Sciatic nerve (tissue), 2 donors: ENCODE measurements at regions not wholly inside any gene's neighbourhood (a gene's known extent, or its start where the extent isn't known, plus 50 kb on each side); places are given as distances from the start of the nearest gene placed in this dataset.

ENCODE experiments used
- ATAC-seq: fragments of 200-7000 bp; cut with Tn5 transposase; one replicate; pipeline ENCODE4 v1.9.1; 2020; ENCODE audit warnings: mild to moderate bottlenecking, moderate library complexity
- DNase-seq: peaks from one replicate; pipeline ENCODE4 v3.0.0-alpha.2; 2020; ENCODE audit warnings: low spot score
- intact Hi-C: fragments of 100-400 bp; cut with DNase I; formaldehyde crosslinking; loops from one replicate; pipeline ENCODE4 v1.14.2; 2022
- donor health status: DM: no; HTN: no; CAD: no.
- donor health status: DM: no; HTN: no; CAD: no.

DNA sequence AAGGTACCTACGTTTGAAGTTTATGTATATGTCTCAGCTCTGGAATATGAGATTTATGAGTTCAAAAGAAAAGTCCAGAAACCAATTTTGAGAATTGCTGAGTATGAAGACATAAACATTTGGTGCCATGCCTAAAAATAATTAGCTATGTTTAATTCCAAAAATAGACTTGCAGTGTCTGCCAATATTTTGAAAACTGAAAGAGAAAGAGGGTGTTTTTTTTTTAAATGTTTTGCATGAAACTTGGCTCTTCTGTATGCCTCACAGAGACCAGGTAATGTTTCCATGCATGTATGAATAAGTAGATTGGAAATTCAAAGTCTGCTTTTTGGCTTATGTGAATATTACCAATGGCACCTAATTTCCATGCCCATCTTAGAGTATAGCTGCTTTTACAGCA is 634.4 kb upstream of the C9orf72 start:
- ATAC-seq (no peak), DNase-seq (no peak)
- intact Hi-C loops, result no loop called here

DNA sequence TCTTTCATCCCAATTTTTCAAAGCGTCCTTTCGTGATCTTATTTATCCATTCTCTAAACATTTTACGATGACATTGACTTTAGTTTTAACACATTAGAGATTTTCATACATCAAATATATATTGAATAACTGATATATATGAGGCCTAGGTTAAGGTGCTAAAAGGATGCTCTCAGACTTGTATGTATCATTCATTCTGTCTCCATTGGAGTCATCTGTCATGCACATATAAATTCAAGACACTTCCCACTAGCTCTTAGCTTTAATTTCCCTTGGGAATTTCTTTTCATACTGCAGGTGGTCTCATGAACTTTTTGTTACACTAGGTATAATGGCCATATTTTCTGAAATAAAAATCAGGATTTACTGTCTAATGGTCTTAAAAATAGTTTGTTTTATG is 635.8 kb upstream of the C9orf72 start:
- intact Hi-C loops, result no loop called here
- DNase-seq (no peak), ATAC-seq (no peak)

DNA sequence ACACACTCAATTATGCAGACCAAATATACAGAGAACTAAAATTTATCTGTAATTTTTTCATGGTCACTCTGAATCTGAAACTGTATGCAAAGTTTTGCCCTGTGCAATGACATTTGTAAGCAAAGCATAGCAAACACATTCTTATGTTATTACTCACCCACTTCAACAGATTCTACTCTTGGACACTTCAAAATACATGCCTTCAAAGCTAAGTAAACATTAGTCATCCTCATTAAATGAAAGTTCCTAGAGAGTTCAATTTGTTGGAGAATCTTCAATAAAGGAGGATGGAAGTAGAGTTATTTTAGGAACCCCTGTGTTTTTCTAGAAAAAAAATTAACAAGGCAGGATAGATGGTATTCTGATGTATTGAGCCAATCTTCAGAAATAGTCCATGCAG is 639.7 kb upstream of the C9orf72 start:
- DNase-seq (no peak), ATAC-seq (no peak)
- intact Hi-C loops, result no loop called here

DNA sequence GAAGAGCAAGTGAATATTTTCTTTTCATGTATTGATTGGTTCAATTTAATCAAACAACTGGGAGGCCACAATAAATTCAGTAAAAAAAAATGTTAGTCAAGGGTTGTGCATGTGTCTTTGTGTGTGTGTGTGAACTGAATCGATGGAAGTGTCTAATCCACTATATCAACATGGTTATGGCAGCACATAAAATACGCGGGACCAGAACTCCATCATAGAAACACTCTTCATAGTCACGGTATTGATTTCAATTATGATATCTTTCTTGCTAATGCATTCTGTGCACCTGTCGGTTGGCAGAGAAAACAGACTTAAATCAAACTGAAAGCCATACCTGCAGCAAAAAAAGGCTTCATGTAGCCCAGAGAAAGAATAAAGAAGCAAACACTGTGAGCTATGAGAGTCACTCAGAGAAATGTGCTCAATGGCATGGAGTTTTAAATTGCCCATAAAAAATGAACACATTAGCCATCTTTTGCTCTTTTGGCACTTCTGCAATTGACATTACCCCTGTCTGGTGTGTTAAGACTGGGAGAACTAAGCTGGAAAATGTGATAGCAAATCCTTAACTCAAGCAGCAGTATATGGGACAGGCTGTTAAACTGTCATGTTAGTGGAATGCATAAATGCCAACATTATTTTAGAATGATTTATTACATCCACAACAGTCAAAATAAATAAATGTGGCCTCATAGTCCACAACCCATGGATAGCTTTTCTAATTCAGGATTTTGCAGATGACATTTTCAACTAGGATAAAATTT is 642.4 kb upstream of the C9orf72 start:
- intact Hi-C loops, result no loop called here
- no peak for DNase-seq
- ATAC-seq, result no peak

DNA sequence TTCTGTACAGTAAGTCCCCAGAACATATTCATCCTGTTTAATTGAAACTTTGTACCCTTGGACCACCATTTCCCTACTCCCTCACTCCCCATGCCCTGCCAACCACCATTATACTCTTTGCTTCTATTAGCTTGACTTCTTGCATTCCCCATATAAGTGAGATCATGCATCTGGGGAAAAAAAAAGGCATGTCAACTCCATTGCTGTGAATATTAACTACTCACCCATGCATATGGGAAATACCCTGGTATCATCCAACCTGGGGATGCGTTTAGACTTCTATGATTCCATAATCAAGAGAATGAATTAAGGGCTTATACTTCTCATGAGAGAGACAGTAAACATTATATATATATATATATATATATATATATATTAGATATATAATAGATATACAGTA is 659.4 kb upstream of the C9orf72 start:
- no peak for DNase-seq
- intact Hi-C loops, result no loop called here

DNA sequence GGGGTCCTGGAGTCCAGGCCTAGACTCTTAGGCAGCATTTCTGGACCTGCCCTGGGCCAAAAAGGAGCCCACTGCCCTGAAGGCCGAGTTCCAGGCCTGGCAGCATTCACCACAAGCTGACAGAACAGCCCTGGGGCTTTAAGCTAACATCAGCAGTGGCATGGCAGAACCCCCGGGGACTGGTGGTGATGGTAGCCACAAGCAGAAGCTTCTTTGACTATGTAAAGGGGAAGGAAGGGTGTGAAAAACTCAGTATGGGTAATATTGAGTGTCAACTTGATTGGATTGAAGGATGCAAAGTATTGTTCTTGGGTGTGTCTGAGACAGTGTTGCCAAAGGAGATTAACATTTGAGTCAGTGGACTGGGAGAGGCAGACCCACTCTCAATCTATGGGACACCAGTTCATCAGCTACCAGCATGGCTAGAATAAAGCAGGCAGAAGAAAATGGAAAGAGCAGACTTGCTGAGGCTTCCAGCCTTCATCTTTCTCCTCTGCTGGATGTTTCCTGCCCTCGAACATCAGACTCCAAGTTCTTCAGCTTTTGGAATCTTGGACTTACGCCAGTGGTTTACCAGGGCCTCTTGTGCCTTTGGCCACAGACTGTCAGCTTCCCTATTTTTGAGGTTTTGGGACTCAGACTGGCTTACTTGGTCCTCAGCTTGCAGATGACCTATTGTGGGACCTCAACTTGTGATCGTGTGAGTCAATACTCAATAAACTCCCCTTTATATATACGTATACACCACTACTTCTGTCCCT is 661.0 kb upstream of the C9orf72 start:
- intact Hi-C loops, result no loop called here
- no peak for DNase-seq
- no peak for ATAC-seq

More for the DNA sequence above, 659.4 kb upstream of the C9orf72 start:
- ATAC-seq, result no peak

DNA sequence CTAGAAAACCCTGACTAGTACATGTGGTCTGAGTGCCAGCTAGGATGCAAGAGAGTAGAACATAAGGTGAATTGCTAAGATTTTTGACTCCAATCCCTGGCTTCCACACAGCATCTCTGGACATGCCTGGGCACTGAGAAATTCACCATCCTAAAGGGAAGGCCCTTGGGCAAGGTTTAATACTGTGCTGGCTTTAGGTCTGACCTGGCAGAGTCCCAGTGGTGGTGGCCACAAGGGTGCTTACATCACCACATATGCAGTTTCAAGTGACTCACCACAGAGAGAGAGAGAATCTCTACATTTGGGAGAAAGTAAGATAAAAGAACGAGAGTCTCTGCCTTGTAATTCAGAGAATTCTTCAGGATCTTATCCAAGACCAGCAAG is 661.6 kb upstream of the C9orf72 start:
- ATAC-seq, result no peak
- DNase-seq, result no peak
- intact Hi-C loops, result no loop called here

DNA sequence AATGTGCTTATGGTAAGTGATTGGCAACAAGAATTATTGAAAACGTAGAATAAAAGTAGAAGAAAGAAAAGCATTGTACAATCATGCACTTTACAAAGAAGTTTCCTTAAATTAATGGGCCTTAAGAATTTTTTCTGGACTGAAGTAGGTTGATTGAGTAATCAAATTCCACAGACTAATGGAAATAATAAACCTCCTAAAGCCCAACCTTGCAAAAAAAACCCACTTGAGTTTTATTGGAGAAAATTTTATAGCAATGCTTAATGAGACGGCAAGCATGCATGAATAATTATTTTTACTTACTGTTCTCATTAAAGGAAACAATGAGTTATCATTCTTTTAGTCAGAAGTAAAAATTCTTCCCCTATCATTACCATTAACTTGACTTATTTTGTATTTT is 676.1 kb upstream of the C9orf72 start:
- intact Hi-C loops, result no loop called here
- DNase-seq, result no peak
- no peak for ATAC-seq

DNA sequence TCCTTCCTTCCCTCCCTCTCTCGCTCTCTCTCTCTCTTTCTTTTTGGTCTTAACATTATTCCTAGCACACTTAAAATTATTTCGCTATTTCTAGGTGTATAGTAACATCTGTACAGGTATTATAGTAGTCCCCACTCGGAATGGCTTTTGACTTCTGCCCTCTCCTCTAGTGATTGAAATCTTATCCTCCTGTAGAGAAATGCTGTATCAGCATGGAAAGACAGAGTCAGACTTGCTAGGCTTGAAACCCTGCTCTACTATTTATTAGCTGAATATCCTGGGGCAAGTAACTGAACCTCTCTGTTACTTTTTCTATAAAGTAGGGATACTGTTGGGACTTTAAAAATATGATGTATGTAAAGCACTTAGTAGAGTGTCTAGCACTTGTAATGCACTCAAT is 681.9 kb upstream of the C9orf72 start:
- intact Hi-C loops, result no loop called here
- DNase-seq (no peak), ATAC-seq (no peak)

DNA sequence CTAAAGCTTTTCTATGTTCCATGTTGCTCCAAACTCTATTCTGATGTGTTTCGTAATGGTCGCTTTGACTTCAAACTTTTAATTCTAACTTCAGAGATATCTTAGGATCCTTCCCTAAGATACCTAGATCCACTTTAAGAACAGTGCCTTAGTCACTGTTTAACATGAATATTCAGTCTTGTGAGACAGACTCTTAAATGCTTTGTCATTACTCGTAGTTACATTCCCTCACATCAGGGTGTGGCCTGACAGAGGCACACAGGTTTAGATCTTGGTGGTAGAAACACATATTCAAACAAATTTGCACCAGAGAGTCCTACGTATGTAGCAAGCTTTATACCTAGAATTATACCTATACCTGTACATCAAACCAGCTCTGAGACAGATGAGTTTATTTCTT is 687.0 kb upstream of the C9orf72 start:
- ATAC-seq, result no peak
- DNase-seq, result no peak
- intact Hi-C loops, result loop anchor here (5.0 kb wide), 1 partner anchor 1603 kb away; no protein-coding TSS in a partner anchor

DNA sequence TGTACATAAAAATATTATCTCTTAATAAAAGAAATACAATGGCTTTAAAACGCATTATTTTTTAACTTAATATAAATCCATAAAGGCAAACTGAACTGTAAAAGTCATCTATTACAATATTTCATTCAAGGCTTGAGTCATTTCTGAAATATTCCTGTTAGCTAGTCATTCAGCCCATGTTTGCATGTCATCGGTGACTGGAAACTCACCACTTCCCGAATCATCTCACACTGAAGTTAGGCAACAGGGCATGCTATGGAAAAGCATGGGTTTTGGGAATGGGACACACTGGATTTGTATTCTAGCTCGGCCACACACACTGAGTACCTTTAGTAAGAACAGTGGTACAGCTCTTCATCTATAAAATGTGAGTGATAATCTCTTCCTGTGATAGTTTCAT is 691.1 kb upstream of the C9orf72 start:
- no peak for DNase-seq
- intact Hi-C loops, result loop anchor here (5.0 kb wide), 1 partner anchor 1607 kb away; no protein-coding TSS in a partner anchor
- ATAC-seq, result no peak

DNA sequence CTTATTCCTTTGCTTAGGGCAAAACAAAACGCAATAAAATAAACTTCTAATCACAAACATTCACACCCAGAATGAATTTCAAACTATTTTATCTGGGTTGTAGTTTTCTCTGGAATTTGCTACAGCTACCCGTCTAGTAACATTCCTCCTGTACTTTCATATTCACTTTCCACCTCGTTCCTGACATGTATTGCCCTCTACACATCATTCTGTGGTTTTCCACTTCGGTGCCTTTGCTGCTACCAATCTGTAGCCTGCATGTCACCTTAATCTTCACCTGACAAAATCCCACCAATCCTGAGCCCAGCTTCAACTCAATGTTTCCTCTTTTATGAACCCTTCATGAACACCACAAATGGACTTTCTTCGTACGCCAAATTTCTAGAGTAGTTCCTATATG is 694.1 kb upstream of the C9orf72 start:
- intact Hi-C loops, result no loop called here
- DNase-seq (no peak), ATAC-seq (no peak)

DNA sequence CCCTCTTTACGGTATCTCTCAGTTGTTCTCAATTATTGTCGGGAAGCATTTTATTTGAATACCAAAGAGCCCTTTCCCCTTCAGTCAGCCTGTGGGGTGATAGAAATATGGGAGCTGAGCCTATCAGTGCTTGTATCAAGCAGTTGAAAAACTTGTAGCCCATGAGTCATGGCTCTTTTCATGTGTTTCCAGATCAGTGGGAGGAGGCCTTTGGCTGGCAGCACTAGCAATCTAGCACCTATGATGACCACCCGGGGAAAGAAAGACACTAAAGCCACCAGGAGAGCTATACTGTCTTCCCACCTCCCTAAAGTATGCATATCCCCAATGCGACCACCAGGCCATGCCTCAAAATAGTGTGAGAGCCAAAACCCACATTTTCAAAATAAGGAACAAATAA is 696.9 kb upstream of the C9orf72 start:
- DNase-seq (no peak), ATAC-seq (no peak)

DNA sequence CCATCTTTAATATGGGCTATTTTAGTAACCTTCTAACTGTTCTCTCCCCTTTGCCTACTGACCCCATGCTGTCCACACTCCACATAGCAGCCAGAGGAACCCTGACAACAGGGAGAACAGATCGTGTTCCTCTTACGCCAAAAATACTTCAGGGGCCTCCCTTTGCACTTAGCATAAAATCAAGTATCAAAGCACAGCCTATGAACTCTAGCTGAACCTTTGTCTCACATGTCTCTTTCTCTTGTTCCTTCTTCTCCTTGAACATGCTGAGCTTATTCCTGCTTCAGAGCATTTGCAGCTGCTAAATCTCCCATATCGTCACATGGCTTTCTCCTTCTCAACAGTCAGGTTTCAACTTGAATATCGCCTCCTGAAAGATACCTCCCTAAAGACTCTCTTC is 698.8 kb upstream of the C9orf72 start:
- intact Hi-C loops, result no loop called here
- no peak for ATAC-seq
- no peak for DNase-seq

More for the DNA sequence above, 696.9 kb upstream of the C9orf72 start:
- intact Hi-C loops, result no loop called here

DNA sequence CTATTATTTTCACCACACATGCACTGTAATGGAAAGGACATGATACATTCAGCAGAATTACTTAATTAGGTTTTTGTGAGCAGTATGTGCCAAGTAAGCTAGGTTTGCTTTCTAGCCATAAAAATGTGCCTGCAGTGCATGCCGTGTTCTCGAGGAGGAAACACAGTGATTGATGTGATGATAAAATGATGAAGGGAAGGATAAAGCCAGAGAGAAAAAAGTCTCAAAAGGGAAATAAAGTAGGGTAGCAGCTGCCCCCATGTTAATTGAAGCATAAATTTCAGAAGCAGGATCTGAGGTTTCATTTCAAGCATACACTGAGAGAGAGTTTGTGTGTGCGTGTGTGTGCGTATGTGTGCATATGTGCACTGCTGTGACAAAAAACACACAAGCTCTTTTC is 714.2 kb upstream of the C9orf72 start:
- ATAC-seq, result no peak
- intact Hi-C loops, result no loop called here
- DNase-seq, result no peak

DNA sequence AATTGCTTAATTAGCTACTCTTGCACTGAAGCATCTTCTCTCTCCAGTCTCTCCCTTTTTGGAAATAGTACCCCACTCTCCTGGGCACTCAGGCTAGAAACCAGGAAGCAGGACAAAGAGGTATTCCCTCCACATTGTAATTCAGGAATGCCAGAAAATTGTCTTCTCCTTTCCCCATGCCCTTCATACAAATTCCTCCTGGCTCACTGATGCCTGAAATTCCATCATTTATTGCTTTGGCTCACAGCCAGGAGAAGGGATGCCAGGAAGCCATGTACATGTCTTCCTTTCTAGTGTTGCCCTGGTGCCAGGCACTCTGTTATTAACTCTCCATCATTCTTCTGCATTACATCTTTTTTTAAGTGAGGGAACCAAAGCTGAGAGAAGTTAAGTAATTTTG is 716.5 kb upstream of the C9orf72 start:
- no peak for ATAC-seq

DNA sequence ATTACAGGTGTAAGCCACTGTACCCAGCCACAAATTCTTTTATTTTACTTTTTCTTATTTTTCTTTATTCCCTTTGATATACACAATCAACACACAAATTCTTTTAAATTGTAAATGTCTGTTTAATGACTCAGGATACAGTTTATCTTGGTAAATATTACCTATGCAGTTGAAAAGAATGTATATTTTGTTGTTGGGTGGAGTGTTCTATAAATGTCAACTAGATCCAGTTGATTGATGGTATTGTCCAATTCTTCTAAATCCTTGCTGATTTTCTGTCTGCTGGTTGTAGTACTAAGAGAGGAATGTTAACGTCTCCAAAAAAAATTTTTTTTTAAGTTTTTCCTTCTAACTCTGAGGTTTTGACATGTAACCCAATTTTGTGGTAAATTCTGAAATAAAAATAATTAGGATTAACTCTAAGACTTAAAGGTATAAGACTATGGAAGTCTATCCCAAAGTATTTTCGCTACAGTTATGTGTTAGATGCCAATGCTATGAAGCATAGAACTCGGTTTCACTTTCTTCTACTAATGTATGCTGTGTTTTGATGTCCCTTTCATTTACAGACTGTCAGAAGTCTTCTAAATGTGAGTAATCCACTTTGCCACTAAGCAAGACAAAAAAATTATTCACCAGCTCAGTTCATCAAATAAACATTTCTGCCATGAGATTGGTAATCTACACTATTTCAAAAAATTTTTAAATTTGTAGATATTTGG is 720.2 kb upstream of the C9orf72 start:
- ATAC-seq (no peak), DNase-seq (no peak)
- intact Hi-C loops, result no loop called here

More for the DNA sequence above, 716.5 kb upstream of the C9orf72 start:
- no peak for DNase-seq
- intact Hi-C loops, result no loop called here

DNA sequence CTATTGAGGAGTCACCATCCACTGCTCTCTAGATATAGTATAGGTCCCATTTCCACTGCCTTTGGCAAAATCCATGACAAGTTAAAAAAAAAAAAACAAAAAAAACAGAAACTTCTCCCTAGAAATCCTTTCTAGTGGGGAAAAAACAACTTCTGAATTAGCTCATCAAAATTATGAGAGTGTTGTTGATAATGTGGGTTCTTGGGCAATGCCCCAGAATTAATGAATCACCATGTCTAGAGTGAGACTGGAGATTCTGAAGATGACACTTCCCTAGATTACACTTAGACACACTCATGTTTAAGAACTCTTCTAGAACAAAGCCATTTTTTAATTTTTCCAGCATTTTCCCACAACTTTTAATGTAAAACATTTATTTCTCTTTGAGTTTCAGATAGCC is 728.0 kb upstream of the C9orf72 start:
- DNase-seq (no peak), ATAC-seq (no peak)
- intact Hi-C loops, result no loop called here

DNA sequence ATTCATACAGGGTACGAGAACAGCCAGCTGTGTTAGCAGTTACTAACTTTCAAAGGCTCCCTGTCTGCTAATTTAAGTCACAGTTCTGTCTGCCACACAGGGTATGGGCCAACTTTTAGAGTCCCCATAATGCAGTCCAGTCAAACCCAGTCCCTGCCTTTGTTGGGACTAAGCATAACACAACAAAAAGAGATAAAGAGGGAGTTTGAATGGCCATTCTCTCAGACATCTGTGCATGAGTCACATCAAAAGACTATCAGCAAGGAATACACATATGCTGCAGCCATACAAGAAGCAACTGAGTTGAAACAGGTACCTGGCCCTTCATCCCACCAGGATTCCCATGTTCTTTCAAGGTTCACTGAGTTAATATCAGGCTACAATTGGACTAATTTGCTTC is 744.5 kb upstream of the C9orf72 start:
- DNase-seq, result no peak
- intact Hi-C loops, result no loop called here
- no peak for ATAC-seq

DNA sequence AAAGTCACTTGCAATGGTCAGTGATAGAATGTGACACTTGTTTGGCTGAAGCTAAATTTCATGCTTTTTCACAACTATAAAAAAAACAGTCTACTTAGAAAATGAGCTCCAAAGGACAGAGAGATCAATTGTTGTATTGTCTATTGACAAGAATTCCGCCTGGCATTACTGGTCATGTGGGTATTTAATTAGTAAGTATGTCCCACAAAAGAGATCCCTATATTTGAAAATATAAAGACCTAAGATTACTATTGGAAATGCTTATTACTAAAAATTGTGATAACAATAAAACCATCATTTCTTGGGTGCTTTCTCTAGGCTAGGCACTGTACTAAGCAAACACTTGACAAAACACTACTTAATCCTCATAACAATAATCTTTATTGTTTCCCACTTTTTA is 745.2 kb upstream of the C9orf72 start:
- ATAC-seq (no peak), DNase-seq (no peak)
- intact Hi-C loops, result no loop called here
